ENCODE measurements at regions not wholly inside any gene's neighbourhood (a gene's known extent, or its start where the extent isn't known, plus 50 kb on each side); places are given as distances from the start of the nearest gene placed in this dataset.
"Not testable (repeated sequence)": the region's sequence is repeated elsewhere in the genome, so short reads cannot be mapped to it uniquely, and the experiment has no call there.

GRCh38 chr20:63135411-63135810, 80.5 kb downstream of the YTHDF1 start:
- peak; percentile 14 for DNase-seq (ENCODE audit: low spot score)
- no TSS peak for BruUV-seq (replicated peaks)
- CTCF ChIA-PET (ENCODE audit: unreplicated experiment): no interaction called here

GRCh38 chr20:63134711-63135361, 81.1 kb downstream of the YTHDF1 start:
- H3K27ac ChIP-seq (ENCODE audit: low read depth, low read length, poor library complexity, severe bottlenecking); H2AFZ ChIP-seq (ENCODE audit: low read length); H4K20me1 ChIP-seq (ENCODE audit: insufficient read depth, low read length); H3K4me2 ChIP-seq (ENCODE audit: low read length); H3K9me2 ChIP-seq (ENCODE audit: insufficient read depth, low read length); BruUV-seq (replicated peaks); H3K79me2 ChIP-seq (ENCODE audit: insufficient read depth, low read depth, low read length); H3K4me3 ChIP-seq (ENCODE audit: low read depth, low read length, poor library complexity, severe bottlenecking); CTCF ChIA-PET (ENCODE audit: unreplicated experiment); intact Hi-C loops (cut with micrococcal nuclease; ENCODE audit: unreplicated experiment); H3K4me1 ChIP-seq (ENCODE audit: insufficient read depth, low read length, poor library complexity, severe bottlenecking); H3K36me3 ChIP-seq (ENCODE audit: insufficient read depth, low read length); H3K9me3 ChIP-seq (ENCODE audit: low read length); POLR2A ChIA-PET: not testable (repeated sequence)
- DNase-seq (ENCODE audit: low spot score): peak; percentile 29

More at GRCh38 chr20:63135411-63135810, 80.5 kb downstream of the YTHDF1 start:
- Histone ChIP-seq H3K4me1 (ENCODE audit: insufficient read depth, low read length, poor library complexity, severe bottlenecking) (no peaks in the 10 kb centered on the region), H3K4me2 (ENCODE audit: low read length) (no peak overlapping the region), H3K9me3 (ENCODE audit: low read length) (no peaks in the 10 kb centered on the region), H3K9me2 (ENCODE audit: insufficient read depth, low read length) (no peaks in the 10 kb centered on the region), H4K20me1 (ENCODE audit: insufficient read depth, low read length) (no peaks in the 10 kb centered on the region), H3K79me2 (ENCODE audit: insufficient read depth, low read depth, low read length) (no peaks in the 10 kb centered on the region), H2AFZ (ENCODE audit: low read length) (no peak overlapping the region), H3K27ac (ENCODE audit: low read depth, low read length, poor library complexity, severe bottlenecking) (no peak overlapping the region), H3K36me3 (ENCODE audit: insufficient read depth, low read length) (no peaks in the 10 kb centered on the region), H3K4me3 (ENCODE audit: low read depth, low read length, poor library complexity, severe bottlenecking) (no peak overlapping the region)
- TF ChIP-seq EZH2phosphoT487 (IDR thresholded peaks at IDR 0.05; ENCODE audit: borderline replicate concordance, low read depth, low read length) (no peak), CTCF (conservative IDR thresholded peaks at IDR 0.05; ENCODE audit: low read length) (no peak)
- intact Hi-C loops (cut with micrococcal nuclease; ENCODE audit: unreplicated experiment): no loop called here
- POLR2A ChIA-PET: no interaction called here

GRCh38 chr20:63134201-63134612, 81.7 kb downstream of the YTHDF1 start:
- intact Hi-C loops (cut with micrococcal nuclease; ENCODE audit: unreplicated experiment): no loop called here
- Histone ChIP-seq H3K79me2 (ENCODE audit: insufficient read depth, low read depth, low read length) (no peaks in the 10 kb centered on the region), H3K9me2 (ENCODE audit: insufficient read depth, low read length) (no peaks in the 10 kb centered on the region), H3K4me1 (ENCODE audit: insufficient read depth, low read length, poor library complexity, severe bottlenecking) (no peaks in the 10 kb centered on the region), H4K20me1 (ENCODE audit: insufficient read depth, low read length) (no peaks in the 10 kb centered on the region), H3K4me2 (ENCODE audit: low read length) (no peak overlapping the region), H3K4me3 (ENCODE audit: low read depth, low read length, poor library complexity, severe bottlenecking) (no peak overlapping the region), H3K36me3 (ENCODE audit: insufficient read depth, low read length) (no peaks in the 10 kb centered on the region), H3K27ac (ENCODE audit: low read depth, low read length, poor library complexity, severe bottlenecking) (no peak overlapping the region), H3K9me3 (ENCODE audit: low read length) (no peaks in the 10 kb centered on the region), H2AFZ (ENCODE audit: low read length) (no peak overlapping the region)
- CTCF ChIA-PET (ENCODE audit: unreplicated experiment): no interaction called here
- POLR2A ChIA-PET: no interaction called here
- peak; percentile 5 for DNase-seq (ENCODE audit: low spot score)
- TF ChIP-seq EZH2phosphoT487 (IDR thresholded peaks at IDR 0.05; ENCODE audit: borderline replicate concordance, low read depth, low read length): no peak
- TF ChIP-seq CTCF (conservative IDR thresholded peaks at IDR 0.05; ENCODE audit: low read length): no peak
- BruUV-seq (replicated peaks): no TSS peak
